ENCODE measurements at regions not wholly inside any gene's neighbourhood (a gene's known extent, or its start where the extent isn't known, plus 50 kb on each side); places are given as distances from the start of the nearest gene placed in this dataset.

- ChIA-PET CTCF (no interaction called here), POLR2A (no interaction called here)
- no peak for DNase-seq
- Histone ChIP-seq H3K27me3 (replicated peaks; ENCODE audit: control insufficient read depth, insufficient read depth, low read length) (no peaks in the 10 kb centered on the region), H3K4me3 (ENCODE audit: low read depth, low read length) (no peak overlapping the region), H3K36me3 (ENCODE audit: control insufficient read depth, insufficient read depth, low read length) (no peaks in the 10 kb centered on the region), H3K9me3 (no peaks in the 10 kb centered on the region), H3K4me1 (peaks cover 11% of the 10 kb centered on the region; the same call in 1 of the 2 replicates)
- H3K4me1 Mint-ChIP-seq (ENCODE audit: low read depth, unreplicated experiment): peaks cover 12% of the 10 kb centered on the region
- H3K9me3 Mint-ChIP-seq (ENCODE audit: unreplicated experiment): peaks cover 10% of the 10 kb centered on the region
- no peaks in the 10 kb centered on the region for H3K36me3 Mint-ChIP-seq (ENCODE audit: insufficient read depth, unreplicated experiment)
- no peak overlapping the region for H3K4me3 Mint-ChIP-seq (ENCODE audit: unreplicated experiment)
- intact Hi-C loops (cut with micrococcal nuclease; ENCODE audit: unreplicated experiment): no loop called here
- BruUV-seq (replicated peaks): no TSS peak
- H3K27me3 Mint-ChIP-seq (ENCODE audit: insufficient read depth, unreplicated experiment): no peaks in the 10 kb centered on the region
- TF ChIP-seq CTCF (IDR thresholded peaks at IDR 0.05; ENCODE audit: insufficient read depth in 1 of 2, low read depth in 1 of 2, low read length in 1 of 2, severe bottlenecking in 1 of 2, unreplicated experiment in 1 of 2): no peak
- peak overlapping the region; percentile 70 for H3K27ac Mint-ChIP-seq (ENCODE audit: unreplicated experiment)
These were observed 61.3 kb upstream of the SPIN1 start for GRCh38 chr9:88326936-88327335.

GRCh38 chr9:88326015-88326414 lies 62.2 kb upstream of the SPIN1 start:
- Histone ChIP-seq H3K9me3 (no peaks in the 10 kb centered on the region), H3K27me3 (replicated peaks; ENCODE audit: control insufficient read depth, insufficient read depth, low read length) (no peaks in the 10 kb centered on the region), H3K4me3 (ENCODE audit: low read depth, low read length) (no peak overlapping the region), H3K36me3 (ENCODE audit: control insufficient read depth, insufficient read depth, low read length) (no peaks in the 10 kb centered on the region), H3K4me1 (peaks cover 11% of the 10 kb centered on the region; the same call in 1 of the 2 replicates)
- intact Hi-C loops (cut with micrococcal nuclease; ENCODE audit: unreplicated experiment): no loop called here
- H3K4me3 Mint-ChIP-seq (ENCODE audit: unreplicated experiment): no peak overlapping the region
- peaks cover 10% of the 10 kb centered on the region for H3K9me3 Mint-ChIP-seq (ENCODE audit: unreplicated experiment)
- peaks cover 12% of the 10 kb centered on the region for H3K4me1 Mint-ChIP-seq (ENCODE audit: low read depth, unreplicated experiment)
- H3K27ac Mint-ChIP-seq (ENCODE audit: unreplicated experiment): no peak overlapping the region
- no peak for TF ChIP-seq CTCF (IDR thresholded peaks at IDR 0.05; ENCODE audit: insufficient read depth in 1 of 2, low read depth in 1 of 2, low read length in 1 of 2, severe bottlenecking in 1 of 2, unreplicated experiment in 1 of 2)
- CTCF ChIA-PET: no interaction called here
- BruUV-seq (replicated peaks): no TSS peak
- no peak for DNase-seq
- H3K36me3 Mint-ChIP-seq (ENCODE audit: insufficient read depth, unreplicated experiment): no peaks in the 10 kb centered on the region
- POLR2A ChIA-PET: no interaction called here
- H3K27me3 Mint-ChIP-seq (ENCODE audit: insufficient read depth, unreplicated experiment): no peaks in the 10 kb centered on the region

- H3K4me1 ChIP-seq: no peaks in the 10 kb centered on the region
These were observed 65.2 kb upstream of the SPIN1 start for GRCh38 chr9:88322906-88323566.

More at GRCh38 chr9:88322906-88323566, 65.2 kb upstream of the SPIN1 start:
- no peaks in the 10 kb centered on the region for H3K9me3 ChIP-seq
- no peak for TF ChIP-seq CTCF (IDR thresholded peaks at IDR 0.05; ENCODE audit: insufficient read depth in 1 of 2, low read depth in 1 of 2, low read length in 1 of 2, severe bottlenecking in 1 of 2, unreplicated experiment in 1 of 2)
- DNase-seq: no peak
- H3K27ac Mint-ChIP-seq (ENCODE audit: unreplicated experiment): no peak overlapping the region
- intact Hi-C loops (cut with micrococcal nuclease; ENCODE audit: unreplicated experiment): no loop called here
- BruUV-seq (replicated peaks): no TSS peak
- H3K27me3 ChIP-seq (replicated peaks; ENCODE audit: control insufficient read depth, insufficient read depth, low read length): no peaks in the 10 kb centered on the region
- H3K4me3 Mint-ChIP-seq (ENCODE audit: unreplicated experiment): no peak overlapping the region
- H3K27me3 Mint-ChIP-seq (ENCODE audit: insufficient read depth, unreplicated experiment): no peaks in the 10 kb centered on the region
- H3K4me1 Mint-ChIP-seq (ENCODE audit: low read depth, unreplicated experiment): peaks cover 7% of the 10 kb centered on the region
- no peak overlapping the region for H3K4me3 ChIP-seq (ENCODE audit: low read depth, low read length)
- H3K9me3 Mint-ChIP-seq (ENCODE audit: unreplicated experiment): peaks cover 10% of the 10 kb centered on the region
- ChIA-PET POLR2A (no interaction called here), CTCF (no interaction called here)
- H3K36me3 ChIP-seq (ENCODE audit: control insufficient read depth, insufficient read depth, low read length): no peaks in the 10 kb centered on the region
- H3K36me3 Mint-ChIP-seq (ENCODE audit: insufficient read depth, unreplicated experiment): no peaks in the 10 kb centered on the region
